MM.1S (cell line): ENCODE measurements at regions not wholly inside any gene's neighbourhood (a gene's known extent, or its start where the extent isn't known, plus 50 kb on each side); places are given as distances from the start of the nearest gene placed in this dataset.

Experiments used
- EZH2 ChIP-seq: fragments of 300-600 bp; sonication (generic); optimal IDR thresholded peaks from 2 replicates; pipeline ENCODE3; 2017; ENCODE audit warnings: low read depth, mild to moderate bottlenecking, antibody characterized with exemption, low read length, mixed read lengths
- EZH2phosphoT487 ChIP-seq: fragments of 300-600 bp; sonication (generic); IDR thresholded peaks from 2 replicates; pipeline ENCODE4 v1.6.1; 2018; ENCODE audit warnings: antibody characterized with exemption, low read length
- TF ChIP-seq, protein P1 (sequence below): fragments of 300-600 bp; sonication (generic); IDR thresholded peaks from 2 replicates; pipeline ENCODE4 v1.5.1; 2016; ENCODE audit warnings: antibody characterized with exemption, low read length, mixed read lengths

DNA sequence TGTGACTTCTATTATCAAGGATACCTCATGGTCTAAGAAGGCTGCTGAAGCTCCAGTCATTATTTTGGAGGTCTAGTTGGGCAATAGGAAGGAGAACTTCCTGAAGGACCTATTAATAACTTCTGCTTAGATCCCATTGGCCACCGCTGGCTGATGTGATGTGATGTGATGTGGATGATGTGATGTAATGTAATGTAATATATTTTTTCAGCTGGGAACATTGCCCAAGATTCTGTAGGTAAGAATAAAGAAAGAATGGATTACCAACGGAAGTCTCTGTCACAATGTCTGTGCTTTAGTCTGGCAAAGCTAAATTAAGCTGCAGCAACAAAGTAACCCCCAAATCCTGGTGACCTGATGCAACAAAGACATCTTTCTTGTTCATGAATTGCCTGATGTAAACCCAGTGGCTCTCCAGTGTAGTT, 233.7 kb downstream of the PTEN start:
- TF ChIP-seq, protein P1, sequence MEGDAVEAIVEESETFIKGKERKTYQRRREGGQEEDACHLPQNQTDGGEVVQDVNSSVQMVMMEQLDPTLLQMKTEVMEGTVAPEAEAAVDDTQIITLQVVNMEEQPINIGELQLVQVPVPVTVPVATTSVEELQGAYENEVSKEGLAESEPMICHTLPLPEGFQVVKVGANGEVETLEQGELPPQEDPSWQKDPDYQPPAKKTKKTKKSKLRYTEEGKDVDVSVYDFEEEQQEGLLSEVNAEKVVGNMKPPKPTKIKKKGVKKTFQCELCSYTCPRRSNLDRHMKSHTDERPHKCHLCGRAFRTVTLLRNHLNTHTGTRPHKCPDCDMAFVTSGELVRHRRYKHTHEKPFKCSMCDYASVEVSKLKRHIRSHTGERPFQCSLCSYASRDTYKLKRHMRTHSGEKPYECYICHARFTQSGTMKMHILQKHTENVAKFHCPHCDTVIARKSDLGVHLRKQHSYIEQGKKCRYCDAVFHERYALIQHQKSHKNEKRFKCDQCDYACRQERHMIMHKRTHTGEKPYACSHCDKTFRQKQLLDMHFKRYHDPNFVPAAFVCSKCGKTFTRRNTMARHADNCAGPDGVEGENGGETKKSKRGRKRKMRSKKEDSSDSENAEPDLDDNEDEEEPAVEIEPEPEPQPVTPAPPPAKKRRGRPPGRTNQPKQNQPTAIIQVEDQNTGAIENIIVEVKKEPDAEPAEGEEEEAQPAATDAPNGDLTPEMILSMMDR, result no peak
- TF ChIP-seq EZH2 (no peak), EZH2phosphoT487 (no peak)
